Chondrocyte (in vitro differentiated cells): ENCODE measurements at regions not wholly inside any gene's neighbourhood (a gene's known extent, or its start where the extent isn't known, plus 50 kb on each side); places are given as distances from the start of the nearest gene placed in this dataset.
A peak's percentile ranks its signal among the peaks of the same experiment; 100 is the strongest.

ENCODE experiments used
- DNase-seq: peaks from one replicate; pipeline ENCODE4 v3.0.0; 2021; ENCODE audit warnings: mixed read lengths, low spot score
- H3K27ac Mint-ChIP-seq: one replicate; pipeline ENCODE4 v1.8.0; 2021; ENCODE audit warnings: mild to moderate bottlenecking, moderate library complexity, mixed read lengths; ENCODE audit not compliant: unreplicated experiment
- H3K27me3 Mint-ChIP-seq: 2 replicates; pipeline ENCODE4 v1.8.0; 2021; ENCODE audit warnings: low read depth, mixed read lengths
- H3K36me3 Mint-ChIP-seq: 2 replicates; pipeline ENCODE4 v1.8.0; 2021; ENCODE audit warnings: low read depth, mixed read lengths
- H3K4me1 Mint-ChIP-seq: 2 replicates; pipeline ENCODE4 v1.8.0; 2021; ENCODE audit warnings: low read depth, mild to moderate bottlenecking, mixed read lengths
- H3K4me3 Mint-ChIP-seq: one replicate; pipeline ENCODE4 v1.8.0; 2021; ENCODE audit warnings: mild to moderate bottlenecking, moderate library complexity, mixed read lengths; ENCODE audit not compliant: unreplicated experiment
- H3K9me3 Mint-ChIP-seq: 2 replicates; pipeline ENCODE4 v1.8.0; 2021; ENCODE audit warnings: low read depth, mixed read lengths
- TF ChIP-seq, protein P1 (sequence below): fragments of 200-600 bp; sonication (generic); IDR thresholded peaks from 2 replicates; pipeline ENCODE4 v1.5.0; 2021; ENCODE audit warnings: antibody characterized with exemption, mild to moderate bottlenecking, moderate library complexity

DNA sequence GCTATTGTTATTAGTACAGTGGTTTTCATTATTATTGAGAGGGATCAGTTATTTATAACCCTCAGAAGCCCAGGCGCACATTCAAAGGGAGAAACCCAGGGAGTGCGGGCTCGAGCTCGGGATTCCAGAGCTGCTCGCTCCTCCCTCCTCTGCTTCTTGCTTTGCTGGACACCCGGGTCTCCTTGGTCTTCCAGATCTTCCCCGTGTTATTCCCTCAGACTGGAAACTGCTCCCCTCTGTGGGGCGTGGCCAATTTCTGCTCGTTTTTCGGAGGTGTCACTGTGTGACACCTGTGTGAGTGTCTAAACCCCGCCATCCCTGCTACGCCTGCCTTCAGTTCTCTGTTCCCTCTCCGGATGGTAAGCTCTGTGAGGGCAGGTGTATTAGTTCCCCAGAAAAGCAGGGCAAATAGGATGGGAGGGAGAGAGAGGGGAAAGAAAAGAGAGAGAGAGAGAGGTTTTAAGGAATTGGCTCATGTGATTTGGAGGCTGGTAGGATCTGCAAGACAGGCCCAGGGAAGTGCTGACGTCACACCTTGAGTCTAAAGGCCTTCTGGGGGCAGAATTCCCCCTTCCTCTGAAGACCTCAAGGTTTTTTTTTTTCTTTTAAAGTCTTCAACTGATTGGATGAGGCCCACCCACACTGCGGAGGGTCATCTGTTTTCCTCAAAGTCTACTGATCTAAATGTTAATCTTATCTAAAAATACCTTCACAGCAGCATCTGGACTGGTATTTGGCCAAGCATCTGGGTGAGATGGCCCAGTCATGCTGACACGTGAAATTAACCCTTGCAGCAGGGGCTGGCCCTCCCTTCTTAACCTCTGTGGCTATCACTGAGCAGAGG lies 457.3 kb upstream of the ID2 start:
- no peak overlapping the region for H3K27ac Mint-ChIP-seq
- TF ChIP-seq, protein P1, sequence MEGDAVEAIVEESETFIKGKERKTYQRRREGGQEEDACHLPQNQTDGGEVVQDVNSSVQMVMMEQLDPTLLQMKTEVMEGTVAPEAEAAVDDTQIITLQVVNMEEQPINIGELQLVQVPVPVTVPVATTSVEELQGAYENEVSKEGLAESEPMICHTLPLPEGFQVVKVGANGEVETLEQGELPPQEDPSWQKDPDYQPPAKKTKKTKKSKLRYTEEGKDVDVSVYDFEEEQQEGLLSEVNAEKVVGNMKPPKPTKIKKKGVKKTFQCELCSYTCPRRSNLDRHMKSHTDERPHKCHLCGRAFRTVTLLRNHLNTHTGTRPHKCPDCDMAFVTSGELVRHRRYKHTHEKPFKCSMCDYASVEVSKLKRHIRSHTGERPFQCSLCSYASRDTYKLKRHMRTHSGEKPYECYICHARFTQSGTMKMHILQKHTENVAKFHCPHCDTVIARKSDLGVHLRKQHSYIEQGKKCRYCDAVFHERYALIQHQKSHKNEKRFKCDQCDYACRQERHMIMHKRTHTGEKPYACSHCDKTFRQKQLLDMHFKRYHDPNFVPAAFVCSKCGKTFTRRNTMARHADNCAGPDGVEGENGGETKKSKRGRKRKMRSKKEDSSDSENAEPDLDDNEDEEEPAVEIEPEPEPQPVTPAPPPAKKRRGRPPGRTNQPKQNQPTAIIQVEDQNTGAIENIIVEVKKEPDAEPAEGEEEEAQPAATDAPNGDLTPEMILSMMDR: no peak
- H3K9me3 Mint-ChIP-seq: no peaks in the 10 kb centered on the region
- peaks cover 1% of the 10 kb centered on the region for H3K27me3 Mint-ChIP-seq
- no peak for DNase-seq
- H3K4me1 Mint-ChIP-seq: peaks cover 4% of the 10 kb centered on the region
- no peaks in the 10 kb centered on the region for H3K36me3 Mint-ChIP-seq
- H3K4me3 Mint-ChIP-seq: no peak overlapping the region

DNA sequence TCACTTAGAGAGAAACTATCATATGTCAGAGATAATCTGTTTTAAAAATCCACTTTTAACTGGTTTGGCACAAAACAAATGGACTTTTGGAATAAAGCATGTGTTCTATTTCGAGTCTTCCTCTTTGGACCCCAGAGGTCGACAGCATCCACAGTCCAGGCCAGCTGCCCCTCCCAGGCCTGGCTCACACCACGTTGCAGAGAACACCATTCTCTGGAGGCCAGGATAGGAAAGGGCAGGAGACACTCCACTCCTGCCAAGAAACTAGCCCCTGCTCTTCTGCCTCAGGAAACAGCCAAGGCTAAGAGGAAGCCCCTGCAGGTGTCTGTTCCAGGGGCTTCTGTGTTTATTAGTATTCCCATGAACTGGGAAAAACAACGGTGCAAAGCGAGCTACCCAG lies 456.6 kb upstream of the ID2 start:
- TF ChIP-seq, protein P1: no peak
- DNase-seq: no peak
- H3K4me3 Mint-ChIP-seq: no peak overlapping the region

DNA sequence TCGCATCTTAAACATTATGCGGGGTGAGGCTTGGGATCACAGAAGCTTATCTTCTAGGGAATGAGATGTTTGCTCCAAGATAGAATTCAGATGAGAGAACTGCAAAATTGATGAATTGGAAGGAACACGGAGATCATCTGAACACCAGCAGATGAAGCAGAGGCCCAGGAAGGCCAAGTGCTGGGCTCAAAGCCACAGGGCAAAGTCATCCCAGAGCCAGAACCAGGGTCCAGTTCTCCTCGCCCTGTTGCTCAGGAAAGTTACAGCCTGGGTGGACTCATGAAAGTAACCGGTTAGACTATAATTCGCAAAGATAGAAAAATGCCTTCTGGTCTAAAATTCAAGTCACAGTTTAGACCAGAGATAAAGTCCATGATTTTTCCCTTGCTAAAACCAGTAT lies 456.1 kb upstream of the ID2 start:
- Mint-ChIP-seq H3K36me3 (no peaks in the 10 kb centered on the region), H3K9me3 (no peaks in the 10 kb centered on the region), H3K4me1 (peaks cover 10% of the 10 kb centered on the region), H3K4me3 (no peak overlapping the region), H3K27me3 (peaks cover 1% of the 10 kb centered on the region), H3K27ac (no peak overlapping the region)
- TF ChIP-seq, protein P1: no peak
- DNase-seq: no peak

More for the DNA sequence above, 456.6 kb upstream of the ID2 start:
- H3K4me1 Mint-ChIP-seq: peaks cover 10% of the 10 kb centered on the region
- no peaks in the 10 kb centered on the region for H3K36me3 Mint-ChIP-seq
- H3K27ac Mint-ChIP-seq: no peak overlapping the region
- no peaks in the 10 kb centered on the region for H3K9me3 Mint-ChIP-seq
- H3K27me3 Mint-ChIP-seq: peaks cover 1% of the 10 kb centered on the region

DNA sequence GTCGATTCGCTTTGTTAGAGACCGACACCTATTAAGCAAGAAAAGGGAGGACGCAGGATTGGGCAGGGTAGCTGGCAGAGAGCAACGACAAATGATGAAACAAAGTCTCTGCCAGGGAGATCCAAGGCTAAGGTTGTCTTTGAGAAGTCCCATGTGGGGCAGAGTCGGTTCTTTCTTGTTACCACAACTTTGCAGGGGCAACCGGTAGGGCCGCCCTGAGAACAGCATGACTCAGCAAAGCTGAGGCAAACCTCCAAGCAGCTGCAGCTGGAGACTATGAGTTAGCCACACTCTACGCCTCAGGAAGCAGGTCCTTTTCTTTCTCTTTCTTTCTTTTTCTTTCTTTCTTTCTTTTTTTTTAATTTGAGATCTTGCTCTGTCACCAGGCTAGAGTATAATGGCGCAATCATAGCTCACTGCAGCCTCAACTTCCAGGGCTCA lies 452.3 kb upstream of the ID2 start:
- DNase-seq: no peak
- Mint-ChIP-seq H3K27ac (peak overlapping the region; percentile 69), H3K4me1 (peaks cover 10% of the 10 kb centered on the region), H3K9me3 (no peaks in the 10 kb centered on the region), H3K27me3 (no peaks in the 10 kb centered on the region), H3K4me3 (no peak overlapping the region), H3K36me3 (no peaks in the 10 kb centered on the region)
- TF ChIP-seq, protein P1: no peak

DNA sequence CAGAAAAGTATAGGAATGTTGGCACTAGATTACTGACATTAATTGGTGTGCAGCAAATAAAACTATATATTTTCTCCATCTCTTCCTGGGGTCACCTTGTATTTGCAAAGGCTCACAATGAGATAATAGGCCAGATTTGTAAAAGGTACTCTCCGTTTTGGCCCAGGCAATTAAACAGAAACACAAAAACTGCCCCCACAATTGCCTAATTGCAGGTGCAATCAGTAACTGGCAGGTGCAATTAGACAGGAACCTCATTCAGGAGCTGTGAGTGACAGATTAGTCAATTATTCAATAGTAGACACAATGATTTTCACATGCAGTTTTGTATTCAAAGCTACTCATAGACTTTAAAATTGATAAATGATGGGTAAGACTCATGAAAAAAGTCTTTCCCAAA lies 451.4 kb upstream of the ID2 start:
- H3K9me3 Mint-ChIP-seq: no peaks in the 10 kb centered on the region
- H3K27me3 Mint-ChIP-seq: no peaks in the 10 kb centered on the region
- no peak for DNase-seq
- peaks cover 10% of the 10 kb centered on the region for H3K4me1 Mint-ChIP-seq
- no peaks in the 10 kb centered on the region for H3K36me3 Mint-ChIP-seq
- H3K4me3 Mint-ChIP-seq: no peak overlapping the region
- TF ChIP-seq, protein P1: no peak
- H3K27ac Mint-ChIP-seq: no peak overlapping the region
